Astrocyte (in vitro differentiated cells and primary cell): ENCODE measurements at regions not wholly inside any gene's neighbourhood (a gene's known extent, or its start where the extent isn't known, plus 50 kb on each side); places are given as distances from the start of the nearest gene placed in this dataset.
"Not testable (repeated sequence)": the region's sequence is repeated elsewhere in the genome, so short reads cannot be mapped to it uniquely, and the experiment has no call there.

ENCODE experiments used
- DNase-seq: peaks from one replicate; pipeline ENCODE4 v3.0.0-alpha.2; 2010; ENCODE audit warnings: low read depth
- FAIRE-seq: peaks from 2 replicates; lab custom pipeline; 2011; peaks lifted over from hg19 to GRCh38; lab: Jason Lieb, UNC
- H2AFZ ChIP-seq: 2 replicates; pipeline ENCODE4 v1.6.0; 2012; ENCODE audit warnings: low read depth, low read length, inconsistent platforms
- H3K27ac ChIP-seq: 2 replicates; pipeline ENCODE4 v1.5.1; 2011; ENCODE audit warnings: low read depth, low read length, inconsistent platforms
- H3K27me3 ChIP-seq: 2 replicates; pipeline ENCODE4 v1.6.0; 2011; ENCODE audit warnings: low read length, inconsistent platforms; ENCODE audit not compliant: insufficient read depth
- H3K36me3 ChIP-seq: 2 replicates; pipeline ENCODE4 v1.5.1; 2011; ENCODE audit warnings: low read length, inconsistent platforms; ENCODE audit not compliant: insufficient read depth
- H3K4me1 ChIP-seq: 2 replicates; pipeline ENCODE4 v1.5.1; 2011; ENCODE audit warnings: low read length, inconsistent platforms; ENCODE audit not compliant: insufficient read depth
- H3K4me2 ChIP-seq: 2 replicates; pipeline ENCODE4 v1.6.0; 2012; ENCODE audit warnings: low read length, inconsistent platforms
- H3K4me3 ChIP-seq: 2 replicates; pipeline ENCODE4 v1.5.1; 2011; ENCODE audit warnings: low read depth, mild to moderate bottlenecking, low read length, inconsistent platforms; ENCODE audit not compliant: insufficient read depth
- H3K79me2 ChIP-seq: 2 replicates; pipeline ENCODE4 v1.6.0; 2012; ENCODE audit warnings: mild to moderate bottlenecking, low read length, inconsistent platforms; ENCODE audit not compliant: insufficient read depth
- H3K9ac ChIP-seq: 2 replicates; pipeline ENCODE4 v1.6.0; 2012; ENCODE audit warnings: mild to moderate bottlenecking, low read length, inconsistent platforms
- H3K9me3 ChIP-seq: 2 replicates; pipeline ENCODE4 v1.5.1; 2012; ENCODE audit warnings: low read depth, mild to moderate bottlenecking, low read length, inconsistent platforms; ENCODE audit not compliant: insufficient read depth
- H4K20me1 ChIP-seq: 2 replicates; pipeline ENCODE4 v1.6.0; 2012; ENCODE audit warnings: low read length, inconsistent platforms; ENCODE audit not compliant: insufficient read depth
- H3K27ac Mint-ChIP-seq: one replicate; pipeline ENCODE4 v1.8.0; 2021; ENCODE audit warnings: mild to moderate bottlenecking, mixed read lengths; ENCODE audit not compliant: unreplicated experiment
- H3K27me3 Mint-ChIP-seq: one replicate; pipeline ENCODE4 v1.8.0; 2021; ENCODE audit warnings: low read depth, mixed read lengths; ENCODE audit not compliant: unreplicated experiment
- H3K36me3 Mint-ChIP-seq: one replicate; pipeline ENCODE4 v1.8.0; 2021; ENCODE audit warnings: low read depth, mixed read lengths; ENCODE audit not compliant: unreplicated experiment
- H3K4me1 Mint-ChIP-seq: one replicate; pipeline ENCODE4 v1.8.0; 2021; ENCODE audit warnings: low read depth, mixed read lengths; ENCODE audit not compliant: unreplicated experiment
- H3K4me3 Mint-ChIP-seq: one replicate; pipeline ENCODE4 v1.8.0; 2021; ENCODE audit warnings: mild to moderate bottlenecking, moderate library complexity, mixed read lengths; ENCODE audit not compliant: unreplicated experiment
- H3K9me3 Mint-ChIP-seq: one replicate; pipeline ENCODE4 v1.8.0; 2021; ENCODE audit warnings: mild to moderate bottlenecking, mixed read lengths; ENCODE audit not compliant: unreplicated experiment
- EZH2 ChIP-seq: IDR thresholded peaks from 2 replicates; pipeline ENCODE4 v1.6.1; 2012; ENCODE audit warnings: mild to moderate bottlenecking, low read length, inconsistent platforms; ENCODE audit not compliant: insufficient read depth
- TF ChIP-seq, protein P1 (sequence below): IDR thresholded peaks from 2 replicates; pipeline ENCODE4 v1.5.1; 2011; ENCODE audit warnings: low read depth, mild to moderate bottlenecking, inconsistent platforms, low read length, moderate library complexity; ENCODE audit not compliant: insufficient read depth

DNA sequence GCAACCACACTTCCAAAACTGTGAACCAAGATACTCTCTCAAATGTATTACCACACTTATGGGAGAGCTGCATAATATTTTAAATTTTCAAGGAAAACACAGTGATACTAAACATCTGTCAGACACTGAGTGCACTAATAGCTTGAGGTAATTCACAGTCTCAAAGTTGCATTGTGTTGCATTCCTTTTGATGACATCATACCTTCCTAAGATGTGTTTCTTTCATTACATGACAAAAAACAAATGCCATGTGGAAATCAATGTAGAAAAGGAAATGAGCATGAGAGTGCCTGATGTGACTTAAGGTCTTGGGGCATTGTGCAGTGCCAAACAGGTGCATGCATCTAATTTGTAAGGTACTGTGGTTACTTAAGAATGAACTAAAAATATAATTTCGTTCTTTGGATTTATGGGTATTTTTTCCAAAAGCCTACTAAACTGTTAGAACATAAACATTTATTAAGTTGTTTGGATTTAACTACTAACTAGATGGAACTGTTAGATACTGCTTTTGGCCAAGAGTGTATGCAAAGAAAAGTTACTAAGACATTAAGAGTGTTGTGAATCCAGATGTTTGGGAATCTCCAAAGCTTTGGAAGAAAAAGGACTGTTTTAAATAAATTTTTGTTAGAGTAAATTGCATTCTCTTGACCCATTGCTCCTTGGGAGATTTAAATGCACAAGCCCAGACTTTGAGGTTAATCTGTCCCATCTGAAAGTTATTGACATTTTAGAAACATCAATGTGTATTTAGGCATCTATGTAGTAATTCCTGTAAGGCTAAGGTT lies 496.2 kb upstream of the SEMA3D start:
- no peak overlapping the region for H3K4me3 ChIP-seq
- no peak for FAIRE-seq
- Mint-ChIP-seq H3K4me3 (no peak overlapping the region), H3K36me3 (peaks cover 2% of the 10 kb centered on the region), H3K4me1 (no peaks in the 10 kb centered on the region), H3K27ac (no peak overlapping the region), H3K9me3 (peaks cover 13% of the 10 kb centered on the region), H3K27me3 (no peaks in the 10 kb centered on the region)
- H3K4me1 ChIP-seq: no peaks in the 10 kb centered on the region
- no peaks in the 10 kb centered on the region for H3K9me3 ChIP-seq
- TF ChIP-seq EZH2: no peak
- TF ChIP-seq, protein P1, sequence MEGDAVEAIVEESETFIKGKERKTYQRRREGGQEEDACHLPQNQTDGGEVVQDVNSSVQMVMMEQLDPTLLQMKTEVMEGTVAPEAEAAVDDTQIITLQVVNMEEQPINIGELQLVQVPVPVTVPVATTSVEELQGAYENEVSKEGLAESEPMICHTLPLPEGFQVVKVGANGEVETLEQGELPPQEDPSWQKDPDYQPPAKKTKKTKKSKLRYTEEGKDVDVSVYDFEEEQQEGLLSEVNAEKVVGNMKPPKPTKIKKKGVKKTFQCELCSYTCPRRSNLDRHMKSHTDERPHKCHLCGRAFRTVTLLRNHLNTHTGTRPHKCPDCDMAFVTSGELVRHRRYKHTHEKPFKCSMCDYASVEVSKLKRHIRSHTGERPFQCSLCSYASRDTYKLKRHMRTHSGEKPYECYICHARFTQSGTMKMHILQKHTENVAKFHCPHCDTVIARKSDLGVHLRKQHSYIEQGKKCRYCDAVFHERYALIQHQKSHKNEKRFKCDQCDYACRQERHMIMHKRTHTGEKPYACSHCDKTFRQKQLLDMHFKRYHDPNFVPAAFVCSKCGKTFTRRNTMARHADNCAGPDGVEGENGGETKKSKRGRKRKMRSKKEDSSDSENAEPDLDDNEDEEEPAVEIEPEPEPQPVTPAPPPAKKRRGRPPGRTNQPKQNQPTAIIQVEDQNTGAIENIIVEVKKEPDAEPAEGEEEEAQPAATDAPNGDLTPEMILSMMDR: no peak
- H3K36me3 ChIP-seq: no peaks in the 10 kb centered on the region
- H3K79me2 ChIP-seq: no peaks in the 10 kb centered on the region
- H3K4me2 ChIP-seq: no peak overlapping the region
- no peaks in the 10 kb centered on the region for H4K20me1 ChIP-seq
- no peak overlapping the region for H3K9ac ChIP-seq
- peak; percentile 26 for DNase-seq
- no peak overlapping the region for H2AFZ ChIP-seq
- no peaks in the 10 kb centered on the region for H3K27me3 ChIP-seq
- H3K27ac ChIP-seq: no peak overlapping the region

DNA sequence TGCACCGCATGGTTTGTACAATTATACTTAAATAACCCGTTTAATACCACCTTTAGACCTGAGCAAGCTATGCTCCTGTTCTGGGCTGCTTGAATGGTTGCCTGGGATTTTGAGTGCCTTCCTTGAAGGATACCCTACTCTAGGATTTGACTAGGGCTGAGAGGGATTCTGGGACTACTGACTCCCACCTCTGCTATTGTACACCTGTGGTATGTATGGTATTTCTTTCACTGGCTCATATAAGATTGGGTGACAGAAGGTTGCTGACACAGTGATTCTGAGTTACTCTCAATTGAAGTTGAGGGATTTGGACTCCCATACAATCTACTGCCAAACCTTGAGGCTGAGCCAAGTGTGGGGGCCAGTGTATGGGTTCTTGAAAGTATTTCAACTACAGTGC lies 494.4 kb upstream of the SEMA3D start:
- H3K27me3 Mint-ChIP-seq: no peaks in the 10 kb centered on the region
- no peak overlapping the region for H2AFZ ChIP-seq
- no peak overlapping the region for H3K27ac ChIP-seq
- H3K9me3 ChIP-seq: no peaks in the 10 kb centered on the region
- peaks cover 10% of the 10 kb centered on the region for H3K9me3 Mint-ChIP-seq
- TF ChIP-seq EZH2: no peak
- TF ChIP-seq, protein P1: no peak
- H3K4me2 ChIP-seq: no peak overlapping the region
- H3K79me2 ChIP-seq: no peaks in the 10 kb centered on the region
- H3K4me3 Mint-ChIP-seq: no peak overlapping the region
- no peaks in the 10 kb centered on the region for H3K36me3 ChIP-seq
- no peaks in the 10 kb centered on the region for H3K4me1 ChIP-seq
- H3K4me1 Mint-ChIP-seq: no peaks in the 10 kb centered on the region
- H3K27me3 ChIP-seq: no peaks in the 10 kb centered on the region
- no peak for FAIRE-seq
- no peak for DNase-seq
- no peaks in the 10 kb centered on the region for H4K20me1 ChIP-seq
- no peak overlapping the region for H3K9ac ChIP-seq
- no peak overlapping the region for H3K4me3 ChIP-seq
- H3K27ac Mint-ChIP-seq: no peak overlapping the region
- H3K36me3 Mint-ChIP-seq: peaks cover 2% of the 10 kb centered on the region

GRCh38 chr7:85675093-85675492 lies 488.2 kb upstream of the SEMA3D start:
- not testable (repeated sequence) for H3K4me2 ChIP-seq, H4K20me1 ChIP-seq, H3K9me3 ChIP-seq, H3K27ac Mint-ChIP-seq, H3K27me3 Mint-ChIP-seq, H3K4me1 ChIP-seq, H3K4me3 Mint-ChIP-seq, H3K36me3 Mint-ChIP-seq, H3K9ac ChIP-seq, H3K79me2 ChIP-seq, H3K36me3 ChIP-seq, DNase-seq, FAIRE-seq, H3K27ac ChIP-seq, H3K27me3 ChIP-seq, H2AFZ ChIP-seq, H3K4me3 ChIP-seq, H3K4me1 Mint-ChIP-seq
- peaks cover 12% of the 10 kb centered on the region for H3K9me3 Mint-ChIP-seq
